EH (cell line): ENCODE measurements at regions not wholly inside any gene's neighbourhood (a gene's known extent, or its start where the extent isn't known, plus 50 kb on each side); places are given as distances from the start of the nearest gene placed in this dataset.
A peak's percentile ranks its signal among the peaks of the same experiment; 100 is the strongest.
"Not testable (repeated sequence)": the region's sequence is repeated elsewhere in the genome, so short reads cannot be mapped to it uniquely, and the experiment has no call there.

Experiments
- DNase-seq: peaks from one replicate; pipeline ENCODE4 v3.0.0-alpha.2; 2015; ENCODE audit warnings: low read depth

- DNase-seq: no peak
Observed at GRCh38 chr15:53128652-53129051, 338.5 kb upstream of the ONECUT1 start.

GRCh38 chr15:53126144-53126543 lies 336.0 kb upstream of the ONECUT1 start:
- DNase-seq: no peak

GRCh38 chr15:53122818-53123217 lies 332.7 kb upstream of the ONECUT1 start:
- DNase-seq: no peak

GRCh38 chr15:53116915-53117314 lies 326.8 kb upstream of the ONECUT1 start:
- DNase-seq: not testable (repeated sequence)

GRCh38 chr15:53116169-53116568 lies 326.0 kb upstream of the ONECUT1 start:
- DNase-seq: no peak

- no peak for DNase-seq
Observed at GRCh38 chr15:53115563-53115962, 325.4 kb upstream of the ONECUT1 start.

GRCh38 chr15:53114960-53115359 lies 324.8 kb upstream of the ONECUT1 start:
- no peak for DNase-seq

- no peak for DNase-seq
Observed at GRCh38 chr15:53110999-53111398, 320.9 kb upstream of the ONECUT1 start.

- DNase-seq: no peak
Observed at GRCh38 chr15:53108319-53108718, 318.2 kb upstream of the ONECUT1 start.

- no peak for DNase-seq
Observed at GRCh38 chr15:53107855-53108254, 317.7 kb upstream of the ONECUT1 start.

- no peak for DNase-seq
Observed at GRCh38 chr15:53106505-53107286, 316.6 kb upstream of the ONECUT1 start.

GRCh38 chr15:53102483-53102882 lies 312.3 kb upstream of the ONECUT1 start:
- DNase-seq: no peak

- no peak for DNase-seq
Observed at GRCh38 chr15:53080484-53080883, 290.3 kb upstream of the ONECUT1 start.

- DNase-seq: no peak
Observed at GRCh38 chr15:53074221-53074620, 284.1 kb upstream of the ONECUT1 start.

GRCh38 chr15:53072077-53072476 lies 281.9 kb upstream of the ONECUT1 start:
- peak; percentile 1 for DNase-seq

GRCh38 chr15:53068636-53069035 lies 278.5 kb upstream of the ONECUT1 start:
- DNase-seq: no peak

GRCh38 chr15:53059273-53060043 lies 269.3 kb upstream of the ONECUT1 start:
- no peak for DNase-seq

GRCh38 chr15:53046153-53046790 lies 256.1 kb upstream of the ONECUT1 start:
- no peak for DNase-seq

- DNase-seq: no peak
Observed at GRCh38 chr15:53038655-53038941, 248.5 kb upstream of the ONECUT1 start.

- DNase-seq: no peak
Observed at GRCh38 chr15:53037904-53038654, 247.9 kb upstream of the ONECUT1 start.

GRCh38 chr15:53036641-53037040 lies 246.5 kb upstream of the ONECUT1 start:
- DNase-seq: no peak

GRCh38 chr15:53034767-53035245 lies 244.7 kb upstream of the ONECUT1 start:
- DNase-seq: no peak
